ENCODE measurements at regions not wholly inside any gene's neighbourhood (a gene's known extent, or its start where the extent isn't known, plus 50 kb on each side); places are given as distances from the start of the nearest gene placed in this dataset.

GRCh38 chr4:133046156-133046555, 102.9 kb upstream of the PCDH10 start:
- H3K27me3 Mint-ChIP-seq (ENCODE audit: low read depth) = no peaks in the 10 kb centered on the region
- H3K23me2 ChIP-seq (ENCODE audit: insufficient read length, low read depth, low read length, poor library complexity, severe bottlenecking) = no peaks in the 10 kb centered on the region
- H3K4me2 ChIP-seq (ENCODE audit: insufficient read depth, insufficient read length, low read length) = no peak overlapping the region
- H2BK120ac ChIP-seq (ENCODE audit: low read depth, low read length, poor library complexity, severe bottlenecking) = no peak overlapping the region
- peak overlapping the region in 1 of 3 experiments; percentile 89; a peak in 2 of 7 replicates for H3K27ac Mint-ChIP-seq
- H3K23ac ChIP-seq (ENCODE audit: insufficient read length, low read depth, low read length) = no peak overlapping the region
- H4K91ac ChIP-seq (ENCODE audit: insufficient read length, low read depth, low read length) = no peak overlapping the region
- no peaks in the 10 kb centered on the region for H3K4me1 Mint-ChIP-seq
- H4K8ac ChIP-seq (replicated peaks; ENCODE audit: insufficient read length, low read depth, low read length) = no peak overlapping the region
- H3T11ph ChIP-seq (ENCODE audit: low read length) = no peak overlapping the region
- WGBS (ENCODE audit: extremely low coverage, insufficient read length, low lambda C conversion rate) = no CpG with 5 or more reads among the region's 4 CpGs
- H3K9me3 Mint-ChIP-seq = peaks cover 0 to 5% of the 10 kb centered on the region in 2 experiments; a peak in 3 of 5 replicates
- no peaks in the 10 kb centered on the region for H3K79me1 ChIP-seq (ENCODE audit: insufficient read depth, low read depth, low read length, poor library complexity, severe bottlenecking)
- H2AFZ ChIP-seq (ENCODE audit: low read length) = no peak overlapping the region
- H3K9ac ChIP-seq (ENCODE audit: extremely low read depth, insufficient read length, low read length) = no peak overlapping the region
- H3K18ac ChIP-seq (ENCODE audit: insufficient read length, low read depth, low read length) = no peak overlapping the region
- H2BK20ac ChIP-seq (ENCODE audit: low read depth, low read length, poor library complexity, severe bottlenecking) = no peak overlapping the region
- no peaks in the 10 kb centered on the region for H3K79me2 ChIP-seq (ENCODE audit: insufficient read depth, low read length)
- H2BK12ac ChIP-seq (ENCODE audit: insufficient read length, low read depth, low read length) = no peak overlapping the region
- no peak overlapping the region for H3K27ac ChIP-seq (ENCODE audit: insufficient read length, low read depth, low read length)
- no peak overlapping the region for H2AK5ac ChIP-seq (ENCODE audit: insufficient read length, low read length)
- no peaks in the 10 kb centered on the region for H3K27me3 ChIP-seq (ENCODE audit: insufficient read depth, low read length)
- H3K36me3 Mint-ChIP-seq (ENCODE audit: insufficient read depth in 1 of 3, low read depth in 3 of 3) = no peaks in the 10 kb centered on the region; a peak in 1 of 7 replicates
- no peaks in the 10 kb centered on the region for H3K4me1 ChIP-seq (ENCODE audit: insufficient read depth, low read length)
- no peak overlapping the region for H2BK5ac ChIP-seq (ENCODE audit: insufficient read length, low read length)
- no peak overlapping the region for H2BK15ac ChIP-seq (ENCODE audit: low read depth, low read length)
- H4K20me1 ChIP-seq (ENCODE audit: control insufficient read depth, insufficient read depth, insufficient read length) = no peaks in the 10 kb centered on the region
- DNase-seq = no peak
- H3K9me3 ChIP-seq (ENCODE audit: control insufficient read depth, low read depth, low read length) = no peaks in the 10 kb centered on the region
- TF ChIP-seq, protein P1, sequence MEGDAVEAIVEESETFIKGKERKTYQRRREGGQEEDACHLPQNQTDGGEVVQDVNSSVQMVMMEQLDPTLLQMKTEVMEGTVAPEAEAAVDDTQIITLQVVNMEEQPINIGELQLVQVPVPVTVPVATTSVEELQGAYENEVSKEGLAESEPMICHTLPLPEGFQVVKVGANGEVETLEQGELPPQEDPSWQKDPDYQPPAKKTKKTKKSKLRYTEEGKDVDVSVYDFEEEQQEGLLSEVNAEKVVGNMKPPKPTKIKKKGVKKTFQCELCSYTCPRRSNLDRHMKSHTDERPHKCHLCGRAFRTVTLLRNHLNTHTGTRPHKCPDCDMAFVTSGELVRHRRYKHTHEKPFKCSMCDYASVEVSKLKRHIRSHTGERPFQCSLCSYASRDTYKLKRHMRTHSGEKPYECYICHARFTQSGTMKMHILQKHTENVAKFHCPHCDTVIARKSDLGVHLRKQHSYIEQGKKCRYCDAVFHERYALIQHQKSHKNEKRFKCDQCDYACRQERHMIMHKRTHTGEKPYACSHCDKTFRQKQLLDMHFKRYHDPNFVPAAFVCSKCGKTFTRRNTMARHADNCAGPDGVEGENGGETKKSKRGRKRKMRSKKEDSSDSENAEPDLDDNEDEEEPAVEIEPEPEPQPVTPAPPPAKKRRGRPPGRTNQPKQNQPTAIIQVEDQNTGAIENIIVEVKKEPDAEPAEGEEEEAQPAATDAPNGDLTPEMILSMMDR (conservative IDR thresholded peaks at IDR 0.05) = no peak
- H3K4me3 Mint-ChIP-seq = no peak overlapping the region
- no peak overlapping the region; the same call in 1 of the 2 replicates for H3K14ac ChIP-seq (ENCODE audit: insufficient read depth, low read length)
- no peak overlapping the region for H3K56ac ChIP-seq (ENCODE audit: insufficient read length, low read depth, low read length)
- H3K4ac ChIP-seq (ENCODE audit: low read depth, low read length) = no peak overlapping the region
- H4K5ac ChIP-seq (ENCODE audit: insufficient read length, low read depth, low read length) = no peak overlapping the region
